Upper lobe of left lung (tissue), 4 donors: ENCODE measurements at regions not wholly inside any gene's neighbourhood (a gene's known extent, or its start where the extent isn't known, plus 50 kb on each side); places are given as distances from the start of the nearest gene placed in this dataset.

ENCODE experiments used
- EP300 ChIP-seq, 4 donors: sonication (generic); formaldehyde crosslinking; IDR thresholded peaks; one replicate each; pipeline ENCODE4 v1.5.1; 2017; ENCODE audit warnings: antibody characterized with exemption in 4 of 4, control low read depth in 2 of 4
- POLR2A ChIP-seq, 4 donors: fragments of 450-650 bp; IDR thresholded peaks; one replicate each; pipeline ENCODE4 v1.5.1; 2016 to 2017; ENCODE audit warnings: antibody characterized with exemption in 4 of 4, mild to moderate bottlenecking in 2 of 4
- POLR2AphosphoS5 ChIP-seq, 2 donors: sonication (generic); formaldehyde crosslinking; IDR thresholded peaks; one replicate each; pipeline ENCODE4 v1.5.1; 2017; ENCODE audit warnings: antibody characterized with exemption in 2 of 2
- TF ChIP-seq, protein P1 (sequence below), 6 experiments: fragments of 450-650 bp in 4 of 6; fragments of 200-600 bp in 2 of 6; sonication (generic) in 2 of 6; IDR thresholded peaks; one replicate each; pipeline ENCODE4 v1.5.1; 2016 to 2019; ENCODE audit warnings: antibody characterized with exemption in 6 of 6

DNA sequence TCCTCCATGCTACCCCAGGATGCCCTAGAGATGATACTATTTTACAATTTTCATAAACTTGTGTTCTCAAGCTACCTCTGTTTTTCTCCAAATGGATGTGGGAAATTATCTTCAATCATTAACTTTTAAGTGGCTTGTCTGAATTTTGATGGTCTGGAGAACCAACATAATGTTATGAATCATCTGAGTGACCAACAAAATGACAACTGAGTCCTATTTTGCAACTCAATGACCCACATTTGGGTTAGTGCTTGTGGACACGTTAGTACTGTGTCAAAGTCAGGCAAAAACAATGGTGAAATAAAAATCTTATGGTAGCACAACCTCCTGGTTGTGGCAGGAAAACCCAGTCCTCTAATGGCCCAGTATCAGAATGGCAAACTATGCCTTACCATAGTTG, 352.4 kb upstream of the ZNF385D start:
- TF ChIP-seq, protein P1, sequence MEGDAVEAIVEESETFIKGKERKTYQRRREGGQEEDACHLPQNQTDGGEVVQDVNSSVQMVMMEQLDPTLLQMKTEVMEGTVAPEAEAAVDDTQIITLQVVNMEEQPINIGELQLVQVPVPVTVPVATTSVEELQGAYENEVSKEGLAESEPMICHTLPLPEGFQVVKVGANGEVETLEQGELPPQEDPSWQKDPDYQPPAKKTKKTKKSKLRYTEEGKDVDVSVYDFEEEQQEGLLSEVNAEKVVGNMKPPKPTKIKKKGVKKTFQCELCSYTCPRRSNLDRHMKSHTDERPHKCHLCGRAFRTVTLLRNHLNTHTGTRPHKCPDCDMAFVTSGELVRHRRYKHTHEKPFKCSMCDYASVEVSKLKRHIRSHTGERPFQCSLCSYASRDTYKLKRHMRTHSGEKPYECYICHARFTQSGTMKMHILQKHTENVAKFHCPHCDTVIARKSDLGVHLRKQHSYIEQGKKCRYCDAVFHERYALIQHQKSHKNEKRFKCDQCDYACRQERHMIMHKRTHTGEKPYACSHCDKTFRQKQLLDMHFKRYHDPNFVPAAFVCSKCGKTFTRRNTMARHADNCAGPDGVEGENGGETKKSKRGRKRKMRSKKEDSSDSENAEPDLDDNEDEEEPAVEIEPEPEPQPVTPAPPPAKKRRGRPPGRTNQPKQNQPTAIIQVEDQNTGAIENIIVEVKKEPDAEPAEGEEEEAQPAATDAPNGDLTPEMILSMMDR (IDR thresholded peaks at IDR 0.05): no peak
- TF ChIP-seq POLR2A (IDR thresholded peaks at IDR 0.05): no peak
- TF ChIP-seq POLR2AphosphoS5 (IDR thresholded peaks at IDR 0.05): no peak
- TF ChIP-seq EP300 (IDR thresholded peaks at IDR 0.05): no peak
